ENCODE measurements at regions not wholly inside any gene's neighbourhood (a gene's known extent, or its start where the extent isn't known, plus 50 kb on each side); places are given as distances from the start of the nearest gene placed in this dataset.
"Not testable (repeated sequence)": the region's sequence is repeated elsewhere in the genome, so short reads cannot be mapped to it uniquely, and the experiment has no call there.

DNA sequence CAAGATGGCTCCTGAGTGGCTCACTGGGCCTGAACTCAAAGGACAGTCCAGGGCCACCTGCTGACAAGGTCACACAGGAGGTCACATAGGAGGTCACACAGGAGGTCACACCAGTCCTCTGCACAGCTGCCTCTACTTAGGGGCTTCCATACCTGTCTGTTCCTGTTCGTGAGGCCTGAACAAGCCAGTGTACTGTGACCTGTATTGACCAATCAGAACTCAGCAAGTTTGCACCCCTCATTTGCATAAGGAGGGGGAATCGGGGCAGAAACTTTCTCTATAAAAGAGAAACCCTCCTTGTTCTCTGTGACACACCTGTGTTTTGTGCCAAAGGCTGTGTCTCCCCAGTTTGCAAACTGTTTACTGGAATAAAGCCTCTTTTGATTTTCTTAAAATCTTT lies 478.9 kb downstream of the EIPR1 start:
- 55% methylated on average over 2 of the region's 2 CpGs for WGBS
- no peak for DNase-seq (ENCODE audit: low spot score in 2 of 2)
- no peaks in the 10 kb centered on the region for H3K4me1 ChIP-seq
- no peaks in the 10 kb centered on the region for H3K27me3 ChIP-seq
- no peaks in the 10 kb centered on the region for H3K9me3 ChIP-seq
- H3K36me3 ChIP-seq, result no peaks in the 10 kb centered on the region
- TF ChIP-seq POLR2A (IDR thresholded peaks at IDR 0.05) (no peak), POLR2AphosphoS5 (IDR thresholded peaks at IDR 0.05) (no peak), EP300 (IDR thresholded peaks at IDR 0.05) (no peak)
- TF ChIP-seq, protein P1, sequence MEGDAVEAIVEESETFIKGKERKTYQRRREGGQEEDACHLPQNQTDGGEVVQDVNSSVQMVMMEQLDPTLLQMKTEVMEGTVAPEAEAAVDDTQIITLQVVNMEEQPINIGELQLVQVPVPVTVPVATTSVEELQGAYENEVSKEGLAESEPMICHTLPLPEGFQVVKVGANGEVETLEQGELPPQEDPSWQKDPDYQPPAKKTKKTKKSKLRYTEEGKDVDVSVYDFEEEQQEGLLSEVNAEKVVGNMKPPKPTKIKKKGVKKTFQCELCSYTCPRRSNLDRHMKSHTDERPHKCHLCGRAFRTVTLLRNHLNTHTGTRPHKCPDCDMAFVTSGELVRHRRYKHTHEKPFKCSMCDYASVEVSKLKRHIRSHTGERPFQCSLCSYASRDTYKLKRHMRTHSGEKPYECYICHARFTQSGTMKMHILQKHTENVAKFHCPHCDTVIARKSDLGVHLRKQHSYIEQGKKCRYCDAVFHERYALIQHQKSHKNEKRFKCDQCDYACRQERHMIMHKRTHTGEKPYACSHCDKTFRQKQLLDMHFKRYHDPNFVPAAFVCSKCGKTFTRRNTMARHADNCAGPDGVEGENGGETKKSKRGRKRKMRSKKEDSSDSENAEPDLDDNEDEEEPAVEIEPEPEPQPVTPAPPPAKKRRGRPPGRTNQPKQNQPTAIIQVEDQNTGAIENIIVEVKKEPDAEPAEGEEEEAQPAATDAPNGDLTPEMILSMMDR (IDR thresholded peaks at IDR 0.05), result no peak
- no peak overlapping the region for H3K27ac ChIP-seq
- H3K4me3 ChIP-seq, result no peak overlapping the region

- no peak overlapping the region for H3K4me3 ChIP-seq
- H3K27me3 ChIP-seq, result no peaks in the 10 kb centered on the region
- H3K27ac ChIP-seq, result no peak overlapping the region
- no peak for DNase-seq (ENCODE audit: low spot score in 2 of 2)
- no peaks in the 10 kb centered on the region for H3K4me1 ChIP-seq
- H3K9me3 ChIP-seq, result no peaks in the 10 kb centered on the region
- TF ChIP-seq POLR2AphosphoS5 (IDR thresholded peaks at IDR 0.05) (no peak), POLR2A (IDR thresholded peaks at IDR 0.05) (no peak), EP300 (IDR thresholded peaks at IDR 0.05) (no peak)
- TF ChIP-seq, protein P1 (IDR thresholded peaks at IDR 0.05), result no peak
- no peaks in the 10 kb centered on the region for H3K36me3 ChIP-seq
- 86% methylated on average over 7 of the region's 7 CpGs for WGBS
Observed at GRCh38 chr2:2896643-2897042, 481.0 kb downstream of the EIPR1 start.

DNA sequence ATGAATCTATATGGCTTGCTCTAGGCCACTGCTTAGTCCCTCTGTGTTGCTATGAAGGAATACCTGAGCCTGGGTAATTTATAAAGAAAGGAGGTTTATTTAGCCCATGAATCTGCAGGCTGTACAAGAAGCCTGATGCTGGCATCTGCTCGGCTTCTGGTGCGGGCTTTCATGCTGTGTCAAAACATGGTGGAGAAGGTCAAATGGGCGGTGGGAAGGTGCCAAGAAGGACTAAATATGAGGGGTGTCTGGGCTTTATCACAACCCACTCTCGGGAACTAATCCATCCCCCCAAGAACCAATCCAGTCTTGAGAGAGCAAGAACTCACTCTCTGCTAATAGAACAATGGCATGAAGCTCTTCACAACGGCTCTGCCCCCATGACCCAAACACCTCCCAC lies 481.6 kb downstream of the EIPR1 start:
- 93% methylated on average over 5 of the region's 5 CpGs for WGBS
- DNase-seq (ENCODE audit: low spot score in 2 of 2), result no peak
- Histone ChIP-seq H3K36me3 (no peaks in the 10 kb centered on the region), H3K27me3 (no peaks in the 10 kb centered on the region), H3K4me3 (no peak overlapping the region), H3K27ac (no peak overlapping the region), H3K4me1 (no peaks in the 10 kb centered on the region), H3K9me3 (no peaks in the 10 kb centered on the region)
- TF ChIP-seq POLR2AphosphoS5 (IDR thresholded peaks at IDR 0.05), result no peak

DNA sequence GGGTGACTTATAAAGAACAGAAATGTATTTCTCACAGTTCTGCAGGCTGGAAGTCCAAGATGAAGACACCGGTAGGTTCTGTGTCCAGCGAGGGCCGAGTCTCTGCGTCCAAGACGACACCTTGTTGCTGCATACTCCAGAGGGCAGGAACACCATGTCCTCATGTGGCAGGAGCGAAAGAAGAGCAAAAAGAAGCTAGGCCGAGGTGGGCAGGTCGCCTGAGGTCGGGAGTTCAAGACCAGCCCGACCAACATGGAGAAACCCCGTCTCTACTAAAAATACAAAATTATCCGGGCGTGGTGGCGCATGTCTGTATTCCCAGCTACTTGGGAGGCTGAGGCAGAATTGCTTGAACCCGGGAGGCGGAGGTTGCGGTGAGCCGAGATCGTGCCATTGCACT lies 483.6 kb downstream of the EIPR1 start:
- H3K4me3 ChIP-seq; H3K4me1 ChIP-seq; H3K9me3 ChIP-seq; H3K36me3 ChIP-seq; H3K27ac ChIP-seq; DNase-seq (ENCODE audit: low spot score in 2 of 2); H3K27me3 ChIP-seq: not testable (repeated sequence)
- WGBS, result 85% methylated on average over 19 of the region's 19 CpGs

DNA sequence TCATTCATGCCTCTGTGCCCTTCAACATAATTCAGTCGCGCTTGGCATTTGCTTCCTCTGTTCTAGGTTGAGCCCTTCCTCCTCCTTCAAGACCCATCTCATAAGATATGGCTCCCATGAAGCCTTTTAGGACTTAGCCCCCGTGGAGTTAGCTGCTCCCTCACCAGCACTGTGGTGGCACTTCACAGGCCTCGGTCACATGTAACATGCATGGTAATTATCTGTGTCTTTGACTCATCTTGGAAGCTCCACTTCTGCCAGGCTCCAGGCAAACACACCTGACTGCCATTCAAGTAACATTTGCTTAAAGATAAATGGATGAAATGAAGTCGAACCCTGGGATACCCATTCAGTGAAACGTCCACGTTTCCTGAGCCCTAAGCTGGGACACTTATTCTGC lies 484.7 kb downstream of the EIPR1 start:
- no peak overlapping the region for H3K27ac ChIP-seq
- no peaks in the 10 kb centered on the region for H3K9me3 ChIP-seq
- no peaks in the 10 kb centered on the region for H3K36me3 ChIP-seq
- H3K4me3 ChIP-seq, result no peak overlapping the region
- WGBS, result 92% methylated on average over 7 of the region's 7 CpGs
- no peaks in the 10 kb centered on the region for H3K4me1 ChIP-seq
- TF ChIP-seq POLR2AphosphoS5 (IDR thresholded peaks at IDR 0.05), result no peak
- TF ChIP-seq, protein P1 (IDR thresholded peaks at IDR 0.05), result no peak
- no peak for TF ChIP-seq EP300 (IDR thresholded peaks at IDR 0.05)
- no peak for TF ChIP-seq POLR2A (IDR thresholded peaks at IDR 0.05)
- no peak for DNase-seq (ENCODE audit: low spot score in 2 of 2)
- no peaks in the 10 kb centered on the region for H3K27me3 ChIP-seq

DNA sequence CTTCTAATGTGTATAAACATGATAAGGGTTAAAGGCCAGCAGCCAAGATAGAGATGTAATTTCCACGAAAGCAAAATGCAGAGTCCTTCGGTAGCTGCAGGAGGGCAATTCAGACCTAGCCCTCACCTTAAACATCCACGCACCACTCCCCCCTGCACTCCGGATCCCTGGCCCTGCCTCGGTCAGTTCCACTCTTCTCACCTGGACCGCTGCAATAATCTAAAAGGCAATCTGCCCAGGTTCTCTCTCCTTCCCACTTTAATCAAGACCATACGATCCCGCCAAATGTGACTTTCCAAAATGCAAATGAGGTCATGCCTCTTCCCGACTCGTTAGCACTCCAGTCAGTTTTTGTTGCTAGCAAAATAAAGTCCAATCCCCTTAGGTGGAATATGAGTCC lies 485.2 kb downstream of the EIPR1 start:
- Histone ChIP-seq H3K9me3 (no peaks in the 10 kb centered on the region), H3K27ac (no peak overlapping the region), H3K4me1 (no peaks in the 10 kb centered on the region), H3K27me3 (no peaks in the 10 kb centered on the region), H3K36me3 (no peaks in the 10 kb centered on the region), H3K4me3 (no peak overlapping the region)
- DNase-seq (ENCODE audit: low spot score in 2 of 2), result no peak
- WGBS, result 74% methylated on average over 10 of the region's 10 CpGs
- no peak for TF ChIP-seq POLR2A (IDR thresholded peaks at IDR 0.05)
- no peak for TF ChIP-seq EP300 (IDR thresholded peaks at IDR 0.05)
- no peak for TF ChIP-seq POLR2AphosphoS5 (IDR thresholded peaks at IDR 0.05)
- TF ChIP-seq, protein P1 (IDR thresholded peaks at IDR 0.05), result no peak

All from suprapubic skin (tissue), 4 donors.